Erythroblast (primary cell): ENCODE measurements at regions not wholly inside any gene's neighbourhood (a gene's known extent, or its start where the extent isn't known, plus 50 kb on each side); places are given as distances from the start of the nearest gene placed in this dataset.
"Not testable (repeated sequence)": the region's sequence is repeated elsewhere in the genome, so short reads cannot be mapped to it uniquely, and the experiment has no call there.

Source experiments
- DNase-seq, 2 experiments: peaks; one replicate each; lab custom pipeline; 2025; lab: John Stamatoyannopoulos, UW
- GATA1 ChIP-seq: IDR thresholded peaks from 2 replicates; pipeline ENCODE4 v1.6.1; 2011; ENCODE audit warnings: low read depth, mild to moderate bottlenecking, control low read depth, low read length, moderate library complexity
- POLR2A ChIP-seq: IDR thresholded peaks from 2 replicates; pipeline ENCODE4 v1.6.1; 2011; ENCODE audit warnings: mild to moderate bottlenecking, low read length

GRCh38 chr10:33921970-33922605 lies 587.6 kb upstream of the NRP1 start:
- TF ChIP-seq POLR2A (no peak), GATA1 (no peak)
- DNase-seq, result peak in 1 of 2 experiments; percentile 3

- TF ChIP-seq POLR2A, result no peak
- TF ChIP-seq GATA1, result no peak
- DNase-seq, result no peak
Observed at GRCh38 chr10:33920351-33920750, 585.9 kb upstream of the NRP1 start.

- DNase-seq, result no peak
- TF ChIP-seq POLR2A (no peak), GATA1 (no peak)
Observed at GRCh38 chr10:33919244-33919643, 584.8 kb upstream of the NRP1 start.

GRCh38 chr10:33917069-33917780 lies 582.8 kb upstream of the NRP1 start:
- TF ChIP-seq GATA1 (no peak), POLR2A (no peak)
- no peak for DNase-seq

- TF ChIP-seq GATA1 (no peak), POLR2A (no peak)
- DNase-seq, result no peak
Observed at GRCh38 chr10:33914746-33915145, 580.3 kb upstream of the NRP1 start.

- no peak for TF ChIP-seq POLR2A
- no peak for TF ChIP-seq GATA1
- no peak for DNase-seq
Observed at GRCh38 chr10:33913194-33913593, 578.7 kb upstream of the NRP1 start.

- not testable (repeated sequence) for DNase-seq
Observed at GRCh38 chr10:33909476-33909875, 575.0 kb upstream of the NRP1 start.

GRCh38 chr10:33901166-33901565 lies 566.7 kb upstream of the NRP1 start:
- TF ChIP-seq POLR2A, result no peak
- no peak for TF ChIP-seq GATA1

GRCh38 chr10:33900596-33900995 lies 566.1 kb upstream of the NRP1 start:
- DNase-seq, result no peak
- TF ChIP-seq POLR2A (no peak), GATA1 (no peak)

More at GRCh38 chr10:33901166-33901565, 566.7 kb upstream of the NRP1 start:
- no peak for DNase-seq

- no peak for DNase-seq
- no peak for TF ChIP-seq GATA1
- TF ChIP-seq POLR2A, result no peak
Observed at GRCh38 chr10:33899578-33900531, 565.4 kb upstream of the NRP1 start.

GRCh38 chr10:33897291-33897752 lies 562.9 kb upstream of the NRP1 start:
- no peak for DNase-seq
- no peak for TF ChIP-seq GATA1
- TF ChIP-seq POLR2A, result no peak

- no peak for TF ChIP-seq POLR2A
- no peak for TF ChIP-seq GATA1
- DNase-seq, result no peak
Observed at GRCh38 chr10:33893506-33893905, 559.0 kb upstream of the NRP1 start.

GRCh38 chr10:33889371-33889770 lies 554.9 kb upstream of the NRP1 start:
- no peak for DNase-seq
- TF ChIP-seq POLR2A, result no peak
- no peak for TF ChIP-seq GATA1

- TF ChIP-seq GATA1, result no peak
- TF ChIP-seq POLR2A, result no peak
- no peak for DNase-seq
Observed at GRCh38 chr10:33887188-33887587, 552.7 kb upstream of the NRP1 start.
